SK-N-SH (cell line): ENCODE measurements at regions not wholly inside any gene's neighbourhood (a gene's known extent, or its start where the extent isn't known, plus 50 kb on each side); places are given as distances from the start of the nearest gene placed in this dataset.

ENCODE experiments used
- CTCF ChIP-seq: fragments of 200-600 bp; sonication (generic); IDR thresholded peaks from 2 replicates; pipeline ENCODE4 v1.6.1; 2017; ENCODE audit warnings: antibody characterized with exemption, mild to moderate bottlenecking, moderate library complexity
- EZH2phosphoT487 ChIP-seq: fragments of 200-600 bp; sonication (generic); IDR thresholded peaks from 2 replicates; pipeline ENCODE4 v1.6.1; 2017; ENCODE audit warnings: low read depth, mixed run types, mild to moderate bottlenecking, antibody characterized with exemption, moderate library complexity, borderline replicate concordance
- FOXM1 ChIP-seq: IDR thresholded peaks from 2 replicates; pipeline ENCODE4 v1.4.0; 2012; ENCODE audit warnings: low read depth, mild to moderate bottlenecking
- JUND ChIP-seq: IDR thresholded peaks from 2 replicates; pipeline ENCODE4 v1.4.0; 2012
- NRF1 ChIP-seq: IDR thresholded peaks from 2 replicates; pipeline ENCODE4 v1.6.1; 2012; ENCODE audit warnings: low read depth, mild to moderate bottlenecking, low read length
- PBX3 ChIP-seq: IDR thresholded peaks from 2 replicates; pipeline ENCODE4; 2012
- POLR2AphosphoS5 ChIP-seq: IDR thresholded peaks from 2 replicates; pipeline ENCODE4 v1.6.1; 2012; ENCODE audit warnings: low read depth, low read length
- RFX5 ChIP-seq: IDR thresholded peaks from 2 replicates; pipeline ENCODE4 v1.6.1; 2012; ENCODE audit warnings: mild to moderate bottlenecking, improper control_type of control experiment, low read length
- SIN3A ChIP-seq: IDR thresholded peaks from 2 replicates; pipeline ENCODE4 v1.6.1; 2012; ENCODE audit warnings: low read depth, mild to moderate bottlenecking, low read length, moderate library complexity, borderline replicate concordance
- TCF12 ChIP-seq: IDR thresholded peaks from 2 replicates; pipeline ENCODE4 v1.4.0; 2012
- USF2 ChIP-seq: fragments of 150-350 bp; IDR thresholded peaks from 2 replicates; pipeline ENCODE4 v1.6.1; 2017; ENCODE audit warnings: antibody characterized with exemption, low read length, low read depth, borderline replicate concordance
- ZBTB33 ChIP-seq: IDR thresholded peaks from 2 replicates; pipeline ENCODE4 v1.4.0; 2012; ENCODE audit warnings: low read depth, borderline replicate concordance

- TF ChIP-seq TCF12 (no peak), JUND (no peak), PBX3 (no peak), CTCF (no peak), USF2 (no peak), SIN3A (no peak), NRF1 (no peak), RFX5 (no peak), POLR2AphosphoS5 (no peak), FOXM1 (no peak), EZH2phosphoT487 (no peak), ZBTB33 (no peak)
Measured at GRCh38 chr2:162929571-162929970, 91.0 kb upstream of the KCNH7 start.
